Left hindlimb (tissue), 1 donor: ENCODE measurements at regions not wholly inside any gene's neighbourhood (a gene's known extent, or its start where the extent isn't known, plus 50 kb on each side); places are given as distances from the start of the nearest gene placed in this dataset.

ENCODE experiments used
- DNase-seq: peaks from one replicate; pipeline ENCODE4 v3.0.0-alpha.2; 2018

DNA sequence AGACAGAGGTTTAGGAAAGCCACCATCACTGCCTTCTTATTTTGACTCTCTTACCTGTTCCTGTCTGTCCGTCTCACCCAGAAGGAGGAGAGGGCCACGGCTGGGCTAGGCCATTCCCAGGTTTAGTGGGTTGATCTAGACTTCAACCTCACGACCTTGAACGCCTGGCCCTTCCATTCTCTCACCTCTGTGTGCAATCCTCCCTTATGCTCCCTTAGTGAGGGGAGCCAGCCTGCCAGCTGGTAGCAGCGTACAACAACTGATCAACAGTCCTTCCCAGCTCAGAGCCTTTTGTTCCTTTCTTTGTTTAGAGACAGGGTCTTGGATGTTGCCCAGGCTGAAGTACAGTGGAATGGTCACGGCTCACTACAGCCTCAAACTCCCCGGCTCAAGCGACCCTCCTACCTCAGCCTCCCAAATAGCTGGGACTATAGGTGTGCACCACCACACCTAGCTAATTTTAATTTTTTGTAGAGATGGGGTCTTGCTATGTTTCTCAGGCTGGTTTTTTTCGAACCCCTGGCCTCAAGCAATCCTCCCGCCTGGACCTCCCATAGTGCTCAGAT is 123.9 kb downstream of the ZNF664 start:
- DNase-seq: no peak

DNA sequence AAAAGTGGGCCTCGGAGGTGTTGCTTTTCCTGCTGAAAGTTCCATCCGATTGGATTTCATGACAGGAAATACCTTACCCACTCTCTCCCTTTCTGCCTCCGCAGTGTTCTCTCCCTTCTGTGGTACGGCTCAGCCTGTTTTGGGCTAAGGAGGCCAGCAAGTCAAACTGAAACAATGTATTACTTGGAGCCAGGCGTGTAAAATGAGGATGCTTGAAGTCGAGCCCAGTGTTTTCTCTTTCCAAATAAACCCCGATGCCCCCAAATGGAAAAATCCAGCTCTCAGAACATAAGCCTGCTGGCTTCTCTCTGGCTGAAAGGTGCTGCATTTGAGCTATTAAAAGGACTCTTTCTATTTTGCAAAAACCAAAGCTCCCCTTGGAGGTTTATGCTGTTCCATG is 124.7 kb downstream of the ZNF664 start:
- peak; percentile 56 for DNase-seq

DNA sequence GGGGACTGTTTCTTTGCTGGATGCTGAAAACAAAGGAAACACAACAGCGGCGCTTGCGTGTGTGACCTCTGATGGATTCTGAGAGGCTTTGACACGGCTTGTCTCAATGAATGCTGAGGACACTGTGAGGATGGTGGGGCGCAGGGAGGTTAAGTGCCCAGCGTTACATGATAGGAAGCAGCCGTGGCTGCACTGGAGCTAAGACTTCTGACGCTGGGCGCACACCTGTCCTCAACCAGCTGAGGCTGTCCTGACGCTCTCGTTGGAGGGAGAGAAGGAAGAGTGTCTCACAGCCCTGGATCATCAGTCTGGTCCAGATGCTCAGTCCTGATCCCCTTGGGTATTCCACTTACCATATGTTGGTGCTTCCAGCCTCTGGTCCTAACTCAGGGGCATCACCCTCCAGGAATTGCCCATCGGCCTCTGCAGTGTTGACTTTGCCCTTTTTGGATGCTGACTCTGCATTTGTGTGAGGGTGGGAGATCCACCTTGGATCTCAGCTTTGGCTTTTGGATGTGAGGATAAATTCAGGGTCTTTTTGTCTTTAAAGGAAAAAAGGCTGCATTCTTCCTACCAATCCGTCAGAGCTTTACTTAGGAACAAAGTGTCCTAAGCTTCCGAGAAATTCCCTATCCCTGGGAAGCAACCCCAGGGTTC is 125.2 kb downstream of the ZNF664 start:
- no peak for DNase-seq

- DNase-seq: no peak
Measured at GRCh38 chr12:124098887-124099286, 125.9 kb downstream of the ZNF664 start.

DNA sequence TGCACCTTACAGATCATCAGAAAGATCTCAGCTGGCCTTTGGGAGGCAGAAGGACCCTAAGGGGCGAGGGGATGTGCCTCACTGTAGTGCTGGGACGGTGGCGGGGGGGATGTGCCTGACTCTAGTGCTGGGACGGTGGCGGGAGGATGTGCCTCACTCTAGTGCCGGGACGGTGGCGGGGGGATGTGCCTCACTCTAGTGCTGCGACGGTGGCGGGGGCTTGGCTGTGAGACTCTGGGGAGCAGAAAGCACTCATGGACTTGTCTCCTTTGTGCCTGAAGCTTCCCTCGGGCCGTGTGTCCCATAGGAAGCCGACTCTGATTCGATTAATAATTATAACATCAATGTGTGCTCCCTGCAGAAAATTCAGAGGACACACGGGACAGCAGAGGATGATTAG is 126.6 kb downstream of the ZNF664 start:
- DNase-seq: no peak

- DNase-seq: no peak
Measured at GRCh38 chr12:124100572-124101178, 127.7 kb downstream of the ZNF664 start.

DNA sequence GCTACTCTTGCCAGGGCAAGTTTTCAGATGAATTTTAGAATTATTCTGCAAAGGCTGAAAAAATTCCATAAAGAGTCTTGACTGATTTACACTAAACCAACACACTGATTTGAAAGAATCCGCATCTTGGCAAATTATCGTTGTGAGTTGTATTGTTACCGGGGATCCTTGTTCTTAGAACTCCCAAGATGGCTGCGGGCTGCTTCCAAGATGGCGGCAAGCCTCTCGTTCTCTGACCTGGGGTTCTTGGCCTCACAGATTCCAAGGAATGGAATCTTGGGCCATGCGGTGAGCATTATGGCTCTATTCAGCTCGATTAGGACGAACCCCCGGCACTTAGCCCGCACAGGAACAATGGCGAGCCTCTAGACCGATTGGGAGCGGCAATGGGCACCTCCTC is 132.5 kb downstream of the ZNF664 start:
- DNase-seq: no peak

GRCh38 chr12:124107351-124107750 is 134.3 kb downstream of the ZNF664 start:
- DNase-seq: no peak

GRCh38 chr12:124109760-124110159 is 136.7 kb downstream of the ZNF664 start:
- no peak for DNase-seq

- no peak for DNase-seq
Measured at GRCh38 chr12:124110372-124110883, 137.4 kb downstream of the ZNF664 start.

DNA sequence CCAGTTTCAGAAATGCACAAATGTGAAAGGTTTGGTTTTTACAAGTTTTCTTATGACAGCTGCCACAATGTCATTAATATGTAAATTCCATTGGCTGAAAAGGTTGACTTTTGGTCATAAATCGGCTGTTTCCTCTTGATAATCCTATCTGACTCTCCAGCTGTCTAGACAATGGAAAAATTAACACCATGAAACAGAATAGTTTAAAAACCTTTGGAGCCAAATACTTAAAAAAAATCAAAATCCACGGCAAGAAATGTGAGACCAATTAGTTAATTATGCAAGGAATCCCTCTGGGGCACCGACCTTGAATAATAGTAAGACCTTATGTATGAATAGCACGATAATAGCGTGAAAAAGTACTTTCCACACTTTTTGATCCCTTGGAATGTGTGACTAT is 138.0 kb downstream of the ZNF664 start:
- DNase-seq: no peak

DNA sequence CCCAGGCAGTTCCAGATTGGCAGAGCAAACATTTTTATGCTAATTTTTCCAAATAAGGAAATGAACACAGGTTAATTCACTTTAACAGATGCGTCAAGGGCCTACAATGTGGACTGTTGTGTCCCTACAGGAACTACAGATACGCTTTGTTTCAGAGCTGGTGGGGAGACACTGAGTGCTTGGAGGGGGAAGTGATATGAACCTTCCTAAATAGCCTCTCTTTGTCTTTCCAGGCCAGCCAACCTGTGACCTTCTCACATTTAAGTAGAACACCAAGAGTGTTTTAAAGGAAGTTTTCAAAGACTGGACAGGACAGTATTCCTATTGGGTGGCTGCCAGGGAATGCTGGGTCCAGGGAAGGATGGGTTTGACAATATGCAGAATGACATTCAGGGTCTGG is 141.3 kb downstream of the ZNF664 start:
- DNase-seq: no peak

GRCh38 chr12:124115496-124115895 is 142.5 kb downstream of the ZNF664 start:
- DNase-seq: no peak

GRCh38 chr12:124115976-124116690 is 143.1 kb downstream of the ZNF664 start:
- DNase-seq: no peak

- no peak for DNase-seq
Measured at GRCh38 chr12:124120739-124121138, 147.7 kb downstream of the ZNF664 start.

GRCh38 chr12:124122722-124123121 is 149.7 kb downstream of the ZNF664 start:
- DNase-seq: no peak

GRCh38 chr12:124123296-124124000 is 150.4 kb downstream of the ZNF664 start:
- no peak for DNase-seq

DNA sequence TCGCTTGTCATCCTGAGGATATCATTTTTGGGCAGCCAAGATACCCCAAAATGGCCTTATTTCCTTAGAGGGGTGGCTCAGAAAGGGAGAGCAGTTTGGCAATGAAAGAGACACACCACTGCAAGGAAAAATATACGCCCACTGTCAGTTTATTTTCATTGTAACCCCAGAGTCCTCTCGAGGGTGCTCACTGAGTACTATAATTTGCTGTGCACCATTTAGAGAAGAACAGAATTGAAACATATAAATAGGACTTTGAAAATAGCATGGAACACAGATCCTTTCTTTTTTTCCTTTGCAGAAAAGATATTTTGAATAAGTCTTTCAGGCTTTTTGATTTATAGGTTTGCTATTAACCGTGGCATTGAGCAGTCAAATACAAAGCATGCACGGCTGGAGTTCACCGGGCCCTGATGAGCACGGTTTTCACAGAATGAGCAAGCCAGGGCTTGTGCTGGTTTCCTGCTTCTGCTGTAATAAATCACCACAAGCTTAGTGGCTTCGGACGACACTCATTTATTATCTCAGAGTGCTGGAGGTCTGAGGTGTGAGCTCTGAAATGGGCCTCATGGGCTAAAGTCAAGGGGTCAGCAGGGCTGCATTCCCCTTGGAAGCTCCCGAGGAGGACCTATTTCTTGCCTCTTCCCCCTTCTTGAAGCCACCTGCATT is 152.3 kb downstream of the ZNF664 start:
- DNase-seq: no peak

- DNase-seq: no peak
Measured at GRCh38 chr12:124126950-124127655, 154.1 kb downstream of the ZNF664 start.

DNA sequence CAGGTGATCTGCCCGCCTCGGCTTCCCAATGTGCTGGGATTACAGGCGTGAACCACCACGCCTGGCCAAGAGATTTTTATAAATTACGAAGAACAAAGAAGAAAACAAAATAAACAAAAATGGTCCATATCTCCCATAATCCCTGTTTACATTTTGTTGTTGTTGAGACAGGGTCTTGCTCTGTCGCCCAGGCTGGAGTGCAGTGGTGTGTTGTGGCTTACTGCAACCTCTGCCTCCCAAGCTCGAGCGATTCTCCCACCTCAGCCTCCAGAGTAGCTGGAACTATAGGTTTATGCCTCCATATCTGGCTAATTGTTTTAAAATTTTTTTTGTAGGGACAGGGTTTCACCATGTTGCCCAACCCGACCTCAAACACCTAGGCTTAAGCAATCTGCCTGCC is 156.1 kb downstream of the ZNF664 start:
- DNase-seq: no peak

- DNase-seq: no peak
Measured at GRCh38 chr12:124130691-124131591, 157.9 kb downstream of the ZNF664 start.
